ENCODE measurements at regions not wholly inside any gene's neighbourhood (a gene's known extent, or its start where the extent isn't known, plus 50 kb on each side); places are given as distances from the start of the nearest gene placed in this dataset.

DNA sequence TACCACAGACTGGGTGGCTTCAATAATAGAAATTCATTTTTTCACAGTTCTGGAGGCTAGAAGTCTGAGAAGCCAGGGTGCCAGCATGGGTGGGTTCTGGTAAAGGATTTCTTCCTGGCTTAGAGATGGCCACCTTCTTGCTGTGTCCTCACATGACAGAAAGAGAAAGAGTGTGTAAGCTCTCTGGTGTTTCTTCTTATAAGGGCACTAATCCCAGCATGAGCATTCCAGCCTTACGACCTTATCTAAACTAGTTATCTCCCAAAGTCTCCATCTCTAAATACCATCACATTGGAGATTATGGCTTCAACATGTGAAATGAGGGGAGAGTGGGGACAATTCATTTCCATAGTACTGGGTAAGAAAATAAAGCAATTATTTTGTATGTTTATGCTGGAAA, 226.5 kb upstream of the TUSC1 start (continued):
- no peak for TF ChIP-seq ZC3H10 (CRISPR knock-in tag; IDR thresholded peaks at IDR 0.05)
- TF ChIP-seq TOX (CRISPR knock-in tag; IDR thresholded peaks at IDR 0.05; ENCODE audit: borderline replicate concordance): no peak
- no peak for TF ChIP-seq BACH2 (CRISPR knock-in tag; IDR thresholded peaks at IDR 0.05; ENCODE audit: borderline replicate concordance)
- no peak for TF ChIP-seq ARNTL (CRISPR knock-in tag; IDR thresholded peaks at IDR 0.05; ENCODE audit: borderline replicate concordance, low read depth)
- TF ChIP-seq ISL1 (CRISPR knock-in tag; IDR thresholded peaks at IDR 0.05): no peak
- TF ChIP-seq TCF4 (CRISPR knock-in tag; IDR thresholded peaks at IDR 0.05; ENCODE audit: borderline replicate concordance): no peak
- no peak for TF ChIP-seq ZNF8 (CRISPR knock-in tag; IDR thresholded peaks at IDR 0.05)
- TF ChIP-seq ZFP3 (CRISPR knock-in tag; IDR thresholded peaks at IDR 0.05): no peak
- TF ChIP-seq CSDC2 (CRISPR knock-in tag; IDR thresholded peaks at IDR 0.05): no peak
- TF ChIP-seq ZFP30 (CRISPR knock-in tag; IDR thresholded peaks at IDR 0.05): no peak
- no peak for TF ChIP-seq ESRRG (CRISPR knock-in tag; IDR thresholded peaks at IDR 0.05)

DNA sequence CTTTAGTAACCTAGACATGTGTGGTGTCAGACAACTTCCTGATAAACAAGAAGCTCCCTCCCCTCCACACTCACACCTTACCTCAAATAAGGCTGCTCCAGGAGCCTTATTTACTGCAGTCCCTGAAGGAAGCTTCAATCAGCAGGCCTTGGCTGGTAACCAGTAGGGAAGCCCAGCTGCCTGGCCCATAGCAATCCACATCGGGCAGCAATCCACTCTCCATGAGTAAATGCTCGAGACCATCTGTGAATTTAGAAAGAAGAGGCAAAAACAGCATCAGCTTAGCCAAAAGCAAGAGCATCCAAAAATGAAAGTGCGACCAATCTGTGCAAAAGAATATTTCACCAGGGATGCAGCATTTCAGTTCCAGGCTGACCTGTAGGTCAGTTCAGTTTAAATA, 213.3 kb upstream of the TUSC1 start:
- TF ChIP-seq BACH2 (CRISPR knock-in tag; IDR thresholded peaks at IDR 0.05; ENCODE audit: borderline replicate concordance): no peak
- TF ChIP-seq, protein P1, sequence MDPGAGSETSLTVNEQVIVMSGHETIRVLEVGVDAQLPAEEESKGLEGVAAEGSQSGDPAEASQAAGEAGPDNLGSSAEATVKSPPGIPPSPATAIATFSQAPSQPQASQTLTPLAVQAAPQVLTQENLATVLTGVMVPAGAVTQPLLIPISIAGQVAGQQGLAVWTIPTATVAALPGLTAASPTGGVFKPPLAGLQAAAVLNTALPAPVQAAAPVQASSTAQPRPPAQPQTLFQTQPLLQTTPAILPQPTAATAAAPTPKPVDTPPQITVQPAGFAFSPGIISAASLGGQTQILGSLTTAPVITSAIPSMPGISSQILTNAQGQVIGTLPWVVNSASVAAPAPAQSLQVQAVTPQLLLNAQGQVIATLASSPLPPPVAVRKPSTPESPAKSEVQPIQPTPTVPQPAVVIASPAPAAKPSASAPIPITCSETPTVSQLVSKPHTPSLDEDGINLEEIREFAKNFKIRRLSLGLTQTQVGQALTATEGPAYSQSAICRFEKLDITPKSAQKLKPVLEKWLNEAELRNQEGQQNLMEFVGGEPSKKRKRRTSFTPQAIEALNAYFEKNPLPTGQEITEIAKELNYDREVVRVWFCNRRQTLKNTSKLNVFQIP (CRISPR knock-in tag; IDR thresholded peaks at IDR 0.05; ENCODE audit: borderline replicate concordance, low read depth): no peak
- no peak for ATAC-seq

DNA sequence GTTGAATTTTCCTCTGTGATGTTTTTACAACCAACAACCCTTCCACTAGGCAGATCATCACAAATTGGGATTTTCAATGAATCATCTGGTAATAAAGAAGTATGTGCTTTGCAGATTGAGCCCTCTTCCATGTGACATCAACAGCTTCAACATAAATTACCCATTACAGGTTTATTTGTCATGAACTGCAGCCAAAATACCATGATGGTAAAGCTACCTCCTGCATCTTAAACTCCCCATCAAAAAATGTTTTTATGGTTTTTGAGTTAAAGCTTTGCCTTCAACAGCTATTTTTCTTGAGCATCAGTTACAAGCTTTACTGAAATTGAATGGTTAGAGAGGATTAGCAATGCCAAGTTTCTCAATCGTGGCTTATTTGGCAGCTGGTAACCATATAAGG, 211.4 kb upstream of the TUSC1 start:
- TF ChIP-seq ZFP30 (CRISPR knock-in tag; IDR thresholded peaks at IDR 0.05) (no peak), ZNF70 (CRISPR knock-in tag; IDR thresholded peaks at IDR 0.05) (no peak), ZC3H10 (CRISPR knock-in tag; IDR thresholded peaks at IDR 0.05) (no peak), PPARA (CRISPR knock-in tag; IDR thresholded peaks at IDR 0.05; ENCODE audit: borderline replicate concordance) (no peak), ZNF8 (CRISPR knock-in tag; IDR thresholded peaks at IDR 0.05) (no peak)
- TF ChIP-seq, protein P2, sequence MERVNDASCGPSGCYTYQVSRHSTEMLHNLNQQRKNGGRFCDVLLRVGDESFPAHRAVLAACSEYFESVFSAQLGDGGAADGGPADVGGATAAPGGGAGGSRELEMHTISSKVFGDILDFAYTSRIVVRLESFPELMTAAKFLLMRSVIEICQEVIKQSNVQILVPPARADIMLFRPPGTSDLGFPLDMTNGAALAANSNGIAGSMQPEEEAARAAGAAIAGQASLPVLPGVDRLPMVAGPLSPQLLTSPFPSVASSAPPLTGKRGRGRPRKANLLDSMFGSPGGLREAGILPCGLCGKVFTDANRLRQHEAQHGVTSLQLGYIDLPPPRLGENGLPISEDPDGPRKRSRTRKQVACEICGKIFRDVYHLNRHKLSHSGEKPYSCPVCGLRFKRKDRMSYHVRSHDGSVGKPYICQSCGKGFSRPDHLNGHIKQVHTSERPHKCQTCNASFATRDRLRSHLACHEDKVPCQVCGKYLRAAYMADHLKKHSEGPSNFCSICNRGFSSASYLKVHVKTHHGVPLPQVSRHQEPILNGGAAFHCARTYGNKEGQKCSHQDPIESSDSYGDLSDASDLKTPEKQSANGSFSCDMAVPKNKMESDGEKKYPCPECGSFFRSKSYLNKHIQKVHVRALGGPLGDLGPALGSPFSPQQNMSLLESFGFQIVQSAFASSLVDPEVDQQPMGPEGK (CRISPR knock-in tag; IDR thresholded peaks at IDR 0.05; ENCODE audit: borderline replicate concordance): no peak
- no peak for ATAC-seq

DNA sequence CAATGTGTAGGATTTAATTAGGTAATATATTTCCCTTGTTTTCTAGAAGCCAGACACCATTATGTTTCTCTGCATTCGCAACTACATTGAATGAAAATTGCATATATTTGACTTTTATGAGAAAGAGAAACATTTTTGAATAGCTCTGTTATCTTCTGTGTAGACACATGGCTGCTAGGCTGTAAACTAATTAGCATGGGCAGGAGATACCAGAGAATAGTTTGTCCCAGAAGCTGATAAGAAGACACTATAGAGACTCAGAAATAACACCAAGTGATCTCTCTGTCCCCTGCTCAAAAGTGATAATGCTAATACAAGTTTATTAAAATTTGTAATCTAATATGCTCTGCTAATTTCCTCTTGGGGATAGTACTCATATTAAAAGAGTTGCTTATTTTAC, 198.0 kb upstream of the TUSC1 start:
- no peak for ATAC-seq
- TF ChIP-seq ZFP30 (CRISPR knock-in tag; IDR thresholded peaks at IDR 0.05): no peak
- no peak for TF ChIP-seq ISL1 (CRISPR knock-in tag; IDR thresholded peaks at IDR 0.05)
- no peak for TF ChIP-seq GLIS3 (CRISPR knock-in tag; IDR thresholded peaks at IDR 0.05)
- no peak for TF ChIP-seq TCF4 (CRISPR knock-in tag; IDR thresholded peaks at IDR 0.05; ENCODE audit: borderline replicate concordance)
- no peak for TF ChIP-seq ZNF8 (CRISPR knock-in tag; IDR thresholded peaks at IDR 0.05)
- TF ChIP-seq, protein P3, sequence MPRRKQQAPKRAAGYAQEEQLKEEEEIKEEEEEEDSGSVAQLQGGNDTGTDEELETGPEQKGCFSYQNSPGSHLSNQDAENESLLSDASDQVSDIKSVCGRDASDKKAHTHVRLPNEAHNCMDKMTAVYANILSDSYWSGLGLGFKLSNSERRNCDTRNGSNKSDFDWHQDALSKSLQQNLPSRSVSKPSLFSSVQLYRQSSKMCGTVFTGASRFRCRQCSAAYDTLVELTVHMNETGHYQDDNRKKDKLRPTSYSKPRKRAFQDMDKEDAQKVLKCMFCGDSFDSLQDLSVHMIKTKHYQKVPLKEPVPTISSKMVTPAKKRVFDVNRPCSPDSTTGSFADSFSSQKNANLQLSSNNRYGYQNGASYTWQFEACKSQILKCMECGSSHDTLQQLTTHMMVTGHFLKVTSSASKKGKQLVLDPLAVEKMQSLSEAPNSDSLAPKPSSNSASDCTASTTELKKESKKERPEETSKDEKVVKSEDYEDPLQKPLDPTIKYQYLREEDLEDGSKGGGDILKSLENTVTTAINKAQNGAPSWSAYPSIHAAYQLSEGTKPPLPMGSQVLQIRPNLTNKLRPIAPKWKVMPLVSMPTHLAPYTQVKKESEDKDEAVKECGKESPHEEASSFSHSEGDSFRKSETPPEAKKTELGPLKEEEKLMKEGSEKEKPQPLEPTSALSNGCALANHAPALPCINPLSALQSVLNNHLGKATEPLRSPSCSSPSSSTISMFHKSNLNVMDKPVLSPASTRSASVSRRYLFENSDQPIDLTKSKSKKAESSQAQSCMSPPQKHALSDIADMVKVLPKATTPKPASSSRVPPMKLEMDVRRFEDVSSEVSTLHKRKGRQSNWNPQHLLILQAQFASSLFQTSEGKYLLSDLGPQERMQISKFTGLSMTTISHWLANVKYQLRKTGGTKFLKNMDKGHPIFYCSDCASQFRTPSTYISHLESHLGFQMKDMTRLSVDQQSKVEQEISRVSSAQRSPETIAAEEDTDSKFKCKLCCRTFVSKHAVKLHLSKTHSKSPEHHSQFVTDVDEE (CRISPR knock-in tag; IDR thresholded peaks at IDR 0.05): no peak
- TF ChIP-seq ESRRG (CRISPR knock-in tag; IDR thresholded peaks at IDR 0.05): no peak
- no peak for TF ChIP-seq ZFP3 (CRISPR knock-in tag; IDR thresholded peaks at IDR 0.05)
- TF ChIP-seq ZNF70 (CRISPR knock-in tag; IDR thresholded peaks at IDR 0.05): no peak
- TF ChIP-seq ZNF565 (CRISPR knock-in tag; conservative IDR thresholded peaks at IDR 0.05; ENCODE audit: low read depth): no peak

DNA sequence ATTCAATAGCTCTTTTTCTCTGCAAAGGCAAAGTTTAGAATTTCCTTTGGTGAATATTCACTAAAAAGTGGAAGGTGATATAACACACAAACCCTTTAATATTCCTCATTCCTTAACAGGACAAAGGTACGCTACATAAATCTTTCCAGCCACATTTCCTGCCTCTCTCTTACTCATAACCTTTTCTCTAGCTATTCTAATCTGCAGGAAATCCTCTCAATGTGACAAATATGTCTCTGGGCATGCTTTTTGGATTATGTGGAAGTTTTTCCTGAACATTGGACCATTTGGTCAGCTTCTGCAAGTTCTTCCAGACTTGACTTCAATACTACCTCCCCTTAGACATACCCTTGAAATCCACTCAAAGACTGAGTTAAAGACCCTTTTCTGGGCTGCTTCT, 186.3 kb upstream of the TUSC1 start:
- TF ChIP-seq ZFP3 (CRISPR knock-in tag; IDR thresholded peaks at IDR 0.05): no peak
- TF ChIP-seq, protein P1 (CRISPR knock-in tag; IDR thresholded peaks at IDR 0.05; ENCODE audit: borderline replicate concordance, low read depth): no peak
- TF ChIP-seq OSR1 (CRISPR knock-in tag; IDR thresholded peaks at IDR 0.05): no peak
- no peak for ATAC-seq

Measured in SK-N-SH treated with all-trans-retinoic acid at 6 μM for 48 hours (cell line).